Keratinocyte (primary cell): ENCODE measurements at regions not wholly inside any gene's neighbourhood (a gene's known extent, or its start where the extent isn't known, plus 50 kb on each side); places are given as distances from the start of the nearest gene placed in this dataset.

ENCODE experiments used
- CTCF ChIP-seq, 3 experiments: IDR thresholded peaks in 1 of 3; conservative IDR thresholded peaks in 1 of 3; optimal IDR thresholded peaks in 1 of 3; 2 replicates in 2 of 3; 3 replicates in 1 of 3; pipeline versions ENCODE3 to v1.5.1; 2011; ENCODE audit warnings: low read length in 3 of 3, mild to moderate bottlenecking in 3 of 3, moderate library complexity in 2 of 3, control low read depth in 1 of 3, inconsistent platforms in 1 of 3; ENCODE audit not compliant: insufficient read depth in 2 of 3; ENCODE audit errors: extremely low read depth in 1 of 3
- EZH2 ChIP-seq: IDR thresholded peaks from one replicate; pipeline ENCODE4 v1.6.1; 2012; ENCODE audit warnings: inconsistent platforms, mild to moderate bottlenecking, low read length, moderate library complexity

GRCh38 chr5:174828804-174829510 lies 104.6 kb downstream of the MSX2 start:
- TF ChIP-seq CTCF (optimal IDR thresholded peaks at IDR 0.05 in 1 of 3, IDR thresholded peaks at IDR 0.05 in 1 of 3, conservative IDR thresholded peaks at IDR 0.05 in 1 of 3; ENCODE audit: extremely low read depth in 1 of 3, insufficient read depth in 2 of 3, low read length in 3 of 3), result no peak
- TF ChIP-seq EZH2, result no peak
